GM23338 (cell line): ENCODE measurements at regions not wholly inside any gene's neighbourhood (a gene's known extent, or its start where the extent isn't known, plus 50 kb on each side); places are given as distances from the start of the nearest gene placed in this dataset.

ENCODE experiments used
- ATAC-seq: fragments of 200-7000 bp; cut with Tn5 transposase; 3 replicates; pipeline ENCODE4 v1.9.1; 2020
- DNase-seq: peaks from one replicate; pipeline ENCODE4 v3.0.0-alpha.2; 2015; ENCODE audit warnings: low spot score
- H2AFZ ChIP-seq: fragments of 200-600 bp; sonication (generic); 2 replicates; pipeline ENCODE4 v1.8.0; 2016; ENCODE audit warnings: antibody characterized with exemption, mild to moderate bottlenecking, moderate library complexity
- H3F3A ChIP-seq: fragments of 200-600 bp; sonication (generic); replicated peaks from 2 replicates; pipeline ENCODE4 v1.8.0; 2017; ENCODE audit warnings: antibody characterized with exemption, mixed run types, low read depth
- H3K27ac ChIP-seq: fragments of 200-600 bp; sonication (generic); 2 replicates; pipeline ENCODE4 v1.6.1; 2016; ENCODE audit warnings: low read depth
- H3K27me3 ChIP-seq: fragments of 200-600 bp; sonication (generic); 2 replicates; pipeline ENCODE4 v1.8.0; 2016; ENCODE audit warnings: mild to moderate bottlenecking, mixed run types, moderate library complexity; ENCODE audit not compliant: insufficient read depth
- H3K36me3 ChIP-seq: fragments of 200-600 bp; sonication (generic); 2 replicates; pipeline ENCODE4 v1.8.0; 2016; ENCODE audit warnings: mild to moderate bottlenecking; ENCODE audit not compliant: insufficient read depth
- H3K4me1 ChIP-seq: fragments of 200-600 bp; sonication (generic); 2 replicates; pipeline ENCODE4 v1.8.0; 2016; ENCODE audit warnings: mild to moderate bottlenecking, moderate library complexity; ENCODE audit not compliant: insufficient read depth
- H3K4me2 ChIP-seq: fragments of 200-600 bp; sonication (generic); 2 replicates; pipeline ENCODE4 v1.7.1; 2017; ENCODE audit warnings: mixed run types
- H3K4me3 ChIP-seq: fragments of 200-600 bp; sonication (generic); 2 replicates; pipeline ENCODE4 v1.6.1; 2016; ENCODE audit warnings: mixed run types
- H3K79me2 ChIP-seq: fragments of 200-600 bp; sonication (generic); replicated peaks from 2 replicates; pipeline ENCODE4 v1.8.0; 2017; ENCODE audit warnings: mild to moderate bottlenecking; ENCODE audit not compliant: insufficient read depth
- H3K9me2 ChIP-seq: fragments of 200-600 bp; sonication (generic); 2 replicates; pipeline ENCODE4 v1.8.0; 2017; ENCODE audit not compliant: insufficient read depth
- H4K20me1 ChIP-seq: fragments of 200-600 bp; sonication (generic); replicated peaks from 2 replicates; pipeline ENCODE4 v1.8.0; 2017; ENCODE audit warnings: mild to moderate bottlenecking; ENCODE audit not compliant: insufficient read depth
- H3K27ac Mint-ChIP-seq: 2 replicates; pipeline ENCODE4 v1.8.0; 2020; ENCODE audit warnings: inconsistent platforms, mild to moderate bottlenecking, moderate library complexity, mixed read lengths
- H3K27me3 Mint-ChIP-seq: 3 replicates; pipeline ENCODE4 v1.8.0; 2022; ENCODE audit warnings: low read depth, mild to moderate bottlenecking, moderate library complexity, mixed read lengths, inconsistent platforms; ENCODE audit not compliant: insufficient read depth, poor library complexity
- H3K36me3 Mint-ChIP-seq: 3 replicates; pipeline ENCODE4 v1.8.0; 2021; ENCODE audit warnings: low read depth, mild to moderate bottlenecking, inconsistent platforms, moderate library complexity, mixed read lengths
- H3K4me1 Mint-ChIP-seq: 3 replicates; pipeline ENCODE4 v1.8.0; 2020; ENCODE audit warnings: mild to moderate bottlenecking, inconsistent platforms, mixed read lengths
- H3K4me3 Mint-ChIP-seq: 3 replicates; pipeline ENCODE4 v1.8.0; 2021; ENCODE audit warnings: moderate library complexity, mild to moderate bottlenecking, inconsistent platforms, mixed read lengths
- H3K9me3 Mint-ChIP-seq: 3 replicates; pipeline ENCODE4 v1.8.0; 2020; ENCODE audit warnings: moderate library complexity, mild to moderate bottlenecking, inconsistent platforms, mixed read lengths
- CREB1 ChIP-seq: fragments of 250-450 bp; sonication (Bioruptor Pico); IDR thresholded peaks from 2 replicates; pipeline ENCODE4 v1.5.0; 2020; ENCODE audit warnings: low read depth, mild to moderate bottlenecking, moderate library complexity
- CTCF ChIP-seq, 2 experiments: fragments of 200-600 bp in 1 of 2; sonication (generic) in 1 of 2; conservative IDR thresholded peaks; 2 replicates each; pipeline versions ENCODE4 v1.5.1 to v1.6.1; 2016 to 2017; ENCODE audit warnings: antibody characterized with exemption in 2 of 2, low read depth in 2 of 2, mild to moderate bottlenecking in 2 of 2, moderate library complexity in 1 of 2
- ETS1 ChIP-seq: IDR thresholded peaks from 2 replicates; pipeline ENCODE4 v1.6.1; 2016; ENCODE audit warnings: antibody characterized with exemption
- EZH2 ChIP-seq: fragments of 200-600 bp; sonication (generic); IDR thresholded peaks from one replicate; pipeline ENCODE4 v1.8.0; 2017; ENCODE audit warnings: antibody characterized with exemption, mild to moderate bottlenecking, low read depth; ENCODE audit not compliant: unreplicated experiment
- EZH2phosphoT487 ChIP-seq: fragments of 200-600 bp; sonication (generic); IDR thresholded peaks from one replicate; pipeline ENCODE4 v1.8.1; 2018; ENCODE audit warnings: antibody characterized with exemption; ENCODE audit not compliant: unreplicated experiment
- JUNB ChIP-seq: IDR thresholded peaks from one replicate; pipeline ENCODE4 v1.6.1; 2016; ENCODE audit warnings: antibody characterized with exemption; ENCODE audit not compliant: unreplicated experiment
- NANOG ChIP-seq: IDR thresholded peaks from 2 replicates; pipeline ENCODE4 v1.6.1; 2016; ENCODE audit warnings: antibody characterized with exemption, borderline replicate concordance
- POLR2AphosphoS5 ChIP-seq: IDR thresholded peaks from 2 replicates; pipeline ENCODE4 v1.6.1; 2016; ENCODE audit warnings: antibody characterized with exemption, low read depth
- REST ChIP-seq: IDR thresholded peaks from one replicate; pipeline ENCODE4 v1.6.1; 2018; ENCODE audit warnings: antibody characterized with exemption; ENCODE audit not compliant: unreplicated experiment
- STAT1 ChIP-seq: IDR thresholded peaks from one replicate; pipeline ENCODE4 v1.6.1; 2016; ENCODE audit warnings: antibody characterized with exemption; ENCODE audit not compliant: unreplicated experiment
- ZNF114 ChIP-seq: fragments of 250-450 bp; sonication (Bioruptor Pico); IDR thresholded peaks from 2 replicates; pipeline ENCODE4 v1.5.0; 2020; ENCODE audit warnings: mild to moderate bottlenecking, moderate library complexity
- ZNF331 ChIP-seq: fragments of 250-450 bp; sonication (Bioruptor Pico); IDR thresholded peaks from 2 replicates; pipeline ENCODE4 v1.5.0; 2020; ENCODE audit warnings: low read depth, mild to moderate bottlenecking, moderate library complexity
- ZNF462 ChIP-seq: fragments of 250-450 bp; sonication (Bioruptor Pico); IDR thresholded peaks from 2 replicates; pipeline ENCODE4 v1.5.0; 2020; ENCODE audit warnings: mild to moderate bottlenecking, moderate library complexity

GRCh38 chr1:221331273-221332183 lies 410.4 kb downstream of the DUSP10 start:
- no peak overlapping the region for H3K4me3 Mint-ChIP-seq
- H3K9me3 Mint-ChIP-seq = no peaks in the 10 kb centered on the region
- no peaks in the 10 kb centered on the region for H3K9me2 ChIP-seq
- no peaks in the 10 kb centered on the region for H3F3A ChIP-seq
- H3K4me1 ChIP-seq = no peaks in the 10 kb centered on the region
- no peaks in the 10 kb centered on the region for H4K20me1 ChIP-seq
- H2AFZ ChIP-seq = no peak overlapping the region
- TF ChIP-seq ZNF331 (CRISPR knock-in tag) (no peak), NANOG (no peak), CTCF (conservative IDR thresholded peaks at IDR 0.05; ENCODE audit: low read depth in 2 of 2) (no peak), POLR2AphosphoS5 (no peak), ETS1 (no peak), ZNF114 (CRISPR knock-in tag) (no peak), EZH2phosphoT487 (no peak), STAT1 (no peak), REST (no peak), ZNF462 (CRISPR knock-in tag) (no peak), CREB1 (CRISPR knock-in tag) (no peak), JUNB (no peak), EZH2 (no peak)
- no peaks in the 10 kb centered on the region for H3K79me2 ChIP-seq
- no peak overlapping the region for H3K27ac Mint-ChIP-seq
- DNase-seq (no peak), ATAC-seq (no peak)
- no peak overlapping the region for H3K4me3 ChIP-seq
- H3K27me3 Mint-ChIP-seq = no peaks in the 10 kb centered on the region
- no peak overlapping the region for H3K4me2 ChIP-seq
- no peaks in the 10 kb centered on the region for H3K36me3 Mint-ChIP-seq
- no peaks in the 10 kb centered on the region for H3K36me3 ChIP-seq
- no peaks in the 10 kb centered on the region for H3K27me3 ChIP-seq
- no peak overlapping the region for H3K27ac ChIP-seq
- H3K4me1 Mint-ChIP-seq = no peaks in the 10 kb centered on the region
